Activated CD4-positive, alpha-beta T cell treated with anti-CD3 and anti-CD28 coated beads for 36 hours (primary cell): ENCODE measurements at regions not wholly inside any gene's neighbourhood (a gene's known extent, or its start where the extent isn't known, plus 50 kb on each side); places are given as distances from the start of the nearest gene placed in this dataset.
"Not testable (repeated sequence)": the region's sequence is repeated elsewhere in the genome, so short reads cannot be mapped to it uniquely, and the experiment has no call there.

ENCODE experiments used
- ATAC-seq: fragments of 200-7000 bp; cut with Tn5 transposase; one replicate; pipeline ENCODE4 v1.10.0; 2021; ENCODE audit warnings: mild to moderate bottlenecking, moderate library complexity
- CTCF ChIA-PET: fragments of 350-600 bp; sonication (Branson Sonifier 250); formaldehyde crosslinking; loops from one replicate; lab custom pipeline; 2021; ENCODE audit warnings: antibody characterized with exemption; lab: Charles Lee
- POLR2A ChIA-PET: fragments of 350-600 bp; sonication (Branson Sonifier 250); formaldehyde crosslinking; loops from one replicate; lab custom pipeline; 2021; ENCODE audit warnings: antibody characterized with exemption, inconsistent platforms; lab: Charles Lee
- DNase-seq: peaks from one replicate; pipeline ENCODE4 v3.0.0-alpha.2; 2020
- H3K27ac Mint-ChIP-seq: one replicate; pipeline ENCODE4 v1.8.0; 2021; ENCODE audit warnings: mixed read lengths
- H3K27me3 Mint-ChIP-seq: one replicate; pipeline ENCODE4 v1.8.0; 2021; ENCODE audit warnings: mixed read lengths
- H3K36me3 Mint-ChIP-seq: one replicate; pipeline ENCODE4 v1.8.0; 2021; ENCODE audit warnings: low read depth, mixed read lengths
- H3K4me1 Mint-ChIP-seq: one replicate; pipeline ENCODE4 v1.8.0; 2021; ENCODE audit warnings: mixed read lengths
- H3K4me3 Mint-ChIP-seq: one replicate; pipeline ENCODE4 v1.8.0; 2021; ENCODE audit warnings: mild to moderate bottlenecking, moderate library complexity, mixed read lengths
- H3K9me3 Mint-ChIP-seq: one replicate; pipeline ENCODE4 v1.8.0; 2021; ENCODE audit warnings: low read depth, mixed read lengths
- intact Hi-C, 2 experiments: fragments of 100-400 bp; cut with DNase I in 1 of 2; cut with micrococcal nuclease in 1 of 2; formaldehyde crosslinking; loops; one replicate each; pipeline versions ENCODE4 v1.14.2 to v1.15.1; 2022 to 2024; cut with DNase I, micrococcal nuclease

GRCh38 chr21:5095628-5096027 is 5425.8 kb upstream of the TPTE start:
- H3K27me3 Mint-ChIP-seq, H3K9me3 Mint-ChIP-seq, H3K4me1 Mint-ChIP-seq, H3K4me3 Mint-ChIP-seq, DNase-seq, ATAC-seq, H3K36me3 Mint-ChIP-seq, H3K27ac Mint-ChIP-seq, CTCF ChIA-PET, intact Hi-C loops, POLR2A ChIA-PET: not testable (repeated sequence)

GRCh38 chr21:5098010-5098743 is 5423.2 kb upstream of the TPTE start:
- DNase-seq, H3K4me3 Mint-ChIP-seq, intact Hi-C loops, H3K27ac Mint-ChIP-seq, H3K27me3 Mint-ChIP-seq, H3K9me3 Mint-ChIP-seq, POLR2A ChIA-PET, H3K4me1 Mint-ChIP-seq, CTCF ChIA-PET, H3K36me3 Mint-ChIP-seq, ATAC-seq: not testable (repeated sequence)

GRCh38 chr21:5100604-5101174 is 5420.7 kb upstream of the TPTE start:
- POLR2A ChIA-PET, H3K27me3 Mint-ChIP-seq, H3K9me3 Mint-ChIP-seq, H3K36me3 Mint-ChIP-seq, ATAC-seq, H3K27ac Mint-ChIP-seq, intact Hi-C loops, DNase-seq, CTCF ChIA-PET, H3K4me1 Mint-ChIP-seq, H3K4me3 Mint-ChIP-seq: not testable (repeated sequence)

- H3K9me3 Mint-ChIP-seq, H3K4me1 Mint-ChIP-seq, H3K27ac Mint-ChIP-seq, H3K27me3 Mint-ChIP-seq, CTCF ChIA-PET, intact Hi-C loops, H3K36me3 Mint-ChIP-seq, POLR2A ChIA-PET: not testable (repeated sequence)
- H3K4me3 Mint-ChIP-seq, result peak overlapping the region; percentile 45
- DNase-seq (peak; percentile 83), ATAC-seq (peak; percentile 81)
Measured at GRCh38 chr21:5101749-5102148, 5419.6 kb upstream of the TPTE start.

- H3K9me3 Mint-ChIP-seq, CTCF ChIA-PET, H3K36me3 Mint-ChIP-seq, intact Hi-C loops, H3K4me1 Mint-ChIP-seq, POLR2A ChIA-PET, H3K27me3 Mint-ChIP-seq, DNase-seq: not testable (repeated sequence)
- Mint-ChIP-seq H3K27ac (peak overlapping the region; percentile 94), H3K4me3 (peak overlapping the region; percentile 71)
- ATAC-seq, result peak; percentile 20
Measured at GRCh38 chr21:5103880-5104561, 5417.4 kb upstream of the TPTE start.

GRCh38 chr21:5104562-5104928 is 5416.8 kb upstream of the TPTE start:
- DNase-seq, intact Hi-C loops, H3K36me3 Mint-ChIP-seq, ATAC-seq, H3K27ac Mint-ChIP-seq, H3K4me1 Mint-ChIP-seq, POLR2A ChIA-PET, H3K27me3 Mint-ChIP-seq, H3K4me3 Mint-ChIP-seq, CTCF ChIA-PET, H3K9me3 Mint-ChIP-seq: not testable (repeated sequence)

- H3K4me1 Mint-ChIP-seq, CTCF ChIA-PET, H3K27ac Mint-ChIP-seq, H3K9me3 Mint-ChIP-seq, H3K36me3 Mint-ChIP-seq, POLR2A ChIA-PET, intact Hi-C loops, DNase-seq, H3K4me3 Mint-ChIP-seq, H3K27me3 Mint-ChIP-seq: not testable (repeated sequence)
- peak; percentile 28 for ATAC-seq
Measured at GRCh38 chr21:5105939-5106708, 5415.3 kb upstream of the TPTE start.

GRCh38 chr21:5106767-5107464 is 5414.5 kb upstream of the TPTE start:
- H3K27me3 Mint-ChIP-seq, POLR2A ChIA-PET, DNase-seq, H3K36me3 Mint-ChIP-seq, H3K9me3 Mint-ChIP-seq, H3K4me1 Mint-ChIP-seq, CTCF ChIA-PET, H3K4me3 Mint-ChIP-seq, intact Hi-C loops: not testable (repeated sequence)
- ATAC-seq, result peak; percentile 13
- H3K27ac Mint-ChIP-seq, result peak overlapping the region; percentile 89

GRCh38 chr21:5107637-5108036 is 5413.7 kb upstream of the TPTE start:
- peak; percentile 45 for ATAC-seq
- H3K4me1 Mint-ChIP-seq, H3K9me3 Mint-ChIP-seq, CTCF ChIA-PET, H3K4me3 Mint-ChIP-seq, H3K27ac Mint-ChIP-seq, POLR2A ChIA-PET, intact Hi-C loops, H3K27me3 Mint-ChIP-seq, H3K36me3 Mint-ChIP-seq, DNase-seq: not testable (repeated sequence)

- H3K9me3 Mint-ChIP-seq, intact Hi-C loops, H3K36me3 Mint-ChIP-seq, POLR2A ChIA-PET, DNase-seq, H3K27me3 Mint-ChIP-seq, H3K27ac Mint-ChIP-seq, H3K4me3 Mint-ChIP-seq, H3K4me1 Mint-ChIP-seq, CTCF ChIA-PET: not testable (repeated sequence)
- ATAC-seq, result peak; percentile 53
Measured at GRCh38 chr21:5108048-5108775, 5413.2 kb upstream of the TPTE start.

GRCh38 chr21:5111197-5111596 is 5410.2 kb upstream of the TPTE start:
- H3K27ac Mint-ChIP-seq, DNase-seq, H3K27me3 Mint-ChIP-seq, ATAC-seq, intact Hi-C loops, CTCF ChIA-PET, H3K4me3 Mint-ChIP-seq, H3K36me3 Mint-ChIP-seq, H3K4me1 Mint-ChIP-seq, H3K9me3 Mint-ChIP-seq, POLR2A ChIA-PET: not testable (repeated sequence)
